ENCODE measurements at regions not wholly inside any gene's neighbourhood (a gene's known extent, or its start where the extent isn't known, plus 50 kb on each side); places are given as distances from the start of the nearest gene placed in this dataset.
"Not testable (repeated sequence)": the region's sequence is repeated elsewhere in the genome, so short reads cannot be mapped to it uniquely, and the experiment has no call there.

- DNase-seq: no peak
Observed at GRCh38 chr3:166986000-166986399, 394.1 kb downstream of the ZBBX start.

GRCh38 chr3:166975796-166976195 lies 404.3 kb downstream of the ZBBX start:
- DNase-seq: not testable (repeated sequence)

- DNase-seq: not testable (repeated sequence)
Observed at GRCh38 chr3:166967714-166968113, 412.4 kb downstream of the ZBBX start.

GRCh38 chr3:166962911-166963310 lies 417.2 kb downstream of the ZBBX start:
- no peak for DNase-seq

GRCh38 chr3:166957121-166957520 lies 423.0 kb downstream of the ZBBX start:
- DNase-seq: no peak

- no peak for DNase-seq
Observed at GRCh38 chr3:166955201-166955939, 424.7 kb downstream of the ZBBX start.

- no peak for DNase-seq
Observed at GRCh38 chr3:166934879-166935278, 445.2 kb downstream of the ZBBX start.

- DNase-seq: no peak
Observed at GRCh38 chr3:166917437-166917836, 462.7 kb downstream of the ZBBX start.

- DNase-seq: no peak
Observed at GRCh38 chr3:166902374-166902773, 477.7 kb downstream of the ZBBX start.

- DNase-seq: no peak
Observed at GRCh38 chr3:166900866-166901577, 479.1 kb downstream of the ZBBX start.

- no peak for DNase-seq
Observed at GRCh38 chr3:166897811-166898210, 482.3 kb downstream of the ZBBX start.

- no peak for DNase-seq
Observed at GRCh38 chr3:166889241-166889640, 490.9 kb downstream of the ZBBX start.

GRCh38 chr3:166879661-166880060 lies 500.4 kb downstream of the ZBBX start:
- DNase-seq: no peak

- DNase-seq: no peak
Observed at GRCh38 chr3:166877971-166878370, 502.1 kb downstream of the ZBBX start.

GRCh38 chr3:166864473-166865467 lies 515.3 kb downstream of the ZBBX start:
- no peak for DNase-seq

GRCh38 chr3:166860217-166860616 lies 519.9 kb downstream of the ZBBX start:
- DNase-seq: no peak

GRCh38 chr3:166844329-166844728 lies 535.8 kb downstream of the ZBBX start:
- DNase-seq: no peak

- DNase-seq: not testable (repeated sequence)
Observed at GRCh38 chr3:166842784-166843183, 537.3 kb downstream of the ZBBX start.

- DNase-seq: no peak
Observed at GRCh38 chr3:166837535-166837934, 542.6 kb downstream of the ZBBX start.

- DNase-seq: no peak
Observed at GRCh38 chr3:166836836-166837235, 543.3 kb downstream of the ZBBX start.

GRCh38 chr3:166829896-166830295 lies 550.2 kb downstream of the ZBBX start:
- DNase-seq: no peak

- DNase-seq: no peak
Observed at GRCh38 chr3:166818464-166818863, 561.6 kb downstream of the ZBBX start.

GRCh38 chr3:166817269-166817668 lies 562.8 kb downstream of the ZBBX start:
- DNase-seq: not testable (repeated sequence)
